Colonic mucosa (tissue), 4 donors: ENCODE measurements at regions not wholly inside any gene's neighbourhood (a gene's known extent, or its start where the extent isn't known, plus 50 kb on each side); places are given as distances from the start of the nearest gene placed in this dataset.
A peak's percentile ranks its signal among the peaks of the same experiment; 100 is the strongest.
"Not testable (repeated sequence)": the region's sequence is repeated elsewhere in the genome, so short reads cannot be mapped to it uniquely, and the experiment has no call there.

Experiments used
- DNase-seq: peaks from one replicate; pipeline ENCODE4 v3.0.0-alpha.2; 2020
- H3K27ac ChIP-seq: fragments of 200-600 bp; one replicate; pipeline ENCODE4 v1.8.0; 2021
- H3K27me3 ChIP-seq: fragments of 200-600 bp; one replicate; pipeline ENCODE4 v1.8.0; 2021
- H3K36me3 ChIP-seq: fragments of 200-600 bp; one replicate; pipeline ENCODE4 v1.8.0; 2021
- H3K4me1 ChIP-seq: fragments of 200-600 bp; one replicate; pipeline ENCODE4 v1.8.0; 2021; ENCODE audit warnings: mild to moderate bottlenecking
- H3K4me3 ChIP-seq: fragments of 200-600 bp; one replicate; pipeline ENCODE4 v1.8.0; 2021
- H3K9ac ChIP-seq, 2 donors: one replicate each; pipeline ENCODE4 v1.7.0; 2013; ENCODE audit warnings: control low read depth in 2 of 2, low read depth in 2 of 2, low read length in 2 of 2
- H3K9me3 ChIP-seq: fragments of 200-600 bp; one replicate; pipeline ENCODE4 v1.8.0; 2021
- CTCF ChIP-seq: fragments of 200-600 bp; IDR thresholded peaks from one replicate; pipeline ENCODE4 v1.8.0; 2022; ENCODE audit warnings: antibody characterized with exemption, mild to moderate bottlenecking
- intact Hi-C: fragments of 100-400 bp; cut with DNase I; formaldehyde crosslinking; loops from one replicate; pipeline ENCODE4 v1.14.1; 2022
- donor health status: healthy.
- donor health status: DM: no; HTN: no; CAD: no.
- donor health status: DM: no; HTN: no; CAD: no.

GRCh38 chr1:58964428-58964827, 180.6 kb upstream of the JUN start:
- Histone ChIP-seq H3K27me3 (no peaks in the 10 kb centered on the region), H3K27ac (no peak overlapping the region), H3K9ac (no peak overlapping the region), H3K4me3 (no peak overlapping the region), H3K4me1 (peaks cover 4% of the 10 kb centered on the region), H3K9me3 (no peaks in the 10 kb centered on the region), H3K36me3 (no peaks in the 10 kb centered on the region)
- intact Hi-C loops: no loop called here
- DNase-seq: no peak
- no peak for TF ChIP-seq CTCF

- Histone ChIP-seq H3K27ac (no peak overlapping the region), H3K4me1 (peaks cover 4% of the 10 kb centered on the region), H3K36me3 (no peaks in the 10 kb centered on the region), H3K4me3 (no peak overlapping the region), H3K9ac (no peak overlapping the region), H3K27me3 (no peaks in the 10 kb centered on the region), H3K9me3 (no peaks in the 10 kb centered on the region)
- DNase-seq: no peak
- no peak for TF ChIP-seq CTCF
- intact Hi-C loops: no loop called here
Measured at GRCh38 chr1:58964880-58965279, 181.0 kb upstream of the JUN start.

- no peak overlapping the region for H3K27ac ChIP-seq
Measured at GRCh38 chr1:58966103-58966916, 182.5 kb upstream of the JUN start.

GRCh38 chr1:58966917-58967740, 183.3 kb upstream of the JUN start:
- no peaks in the 10 kb centered on the region for H3K36me3 ChIP-seq
- no peak overlapping the region for H3K27ac ChIP-seq
- H3K9me3 ChIP-seq: no peaks in the 10 kb centered on the region
- intact Hi-C loops: no loop called here
- no peak for DNase-seq
- TF ChIP-seq CTCF: no peak
- no peak overlapping the region for H3K9ac ChIP-seq
- peaks cover 4% of the 10 kb centered on the region for H3K4me1 ChIP-seq
- H3K27me3 ChIP-seq: no peaks in the 10 kb centered on the region
- H3K4me3 ChIP-seq: no peak overlapping the region

More at GRCh38 chr1:58966103-58966916, 182.5 kb upstream of the JUN start:
- peaks cover 4% of the 10 kb centered on the region for H3K4me1 ChIP-seq
- no peaks in the 10 kb centered on the region for H3K27me3 ChIP-seq
- H3K9ac ChIP-seq: no peak overlapping the region
- H3K36me3 ChIP-seq: no peaks in the 10 kb centered on the region
- no peak overlapping the region for H3K4me3 ChIP-seq
- TF ChIP-seq CTCF: no peak
- intact Hi-C loops: no loop called here
- DNase-seq: no peak
- H3K9me3 ChIP-seq: no peaks in the 10 kb centered on the region

GRCh38 chr1:58968360-58968952, 184.6 kb upstream of the JUN start:
- peak overlapping the region; percentile 68 for H3K27ac ChIP-seq
- DNase-seq: peak; percentile 53
- intact Hi-C loops: no loop called here
- no peak for TF ChIP-seq CTCF
- peaks cover 4% of the 10 kb centered on the region for H3K4me1 ChIP-seq
- no peaks in the 10 kb centered on the region for H3K36me3 ChIP-seq
- H3K27me3 ChIP-seq: no peaks in the 10 kb centered on the region
- H3K9me3 ChIP-seq: no peaks in the 10 kb centered on the region
- no peak overlapping the region for H3K4me3 ChIP-seq
- peak overlapping the region; percentile 15 to 54 for H3K9ac ChIP-seq

GRCh38 chr1:58969176-58969575, 185.3 kb upstream of the JUN start:
- H3K36me3 ChIP-seq, H3K9me3 ChIP-seq, DNase-seq, H3K4me1 ChIP-seq, intact Hi-C loops, H3K9ac ChIP-seq, H3K27ac ChIP-seq, H3K27me3 ChIP-seq, H3K4me3 ChIP-seq: not testable (repeated sequence)
